ENCODE measurements at regions not wholly inside any gene's neighbourhood (a gene's known extent, or its start where the extent isn't known, plus 50 kb on each side); places are given as distances from the start of the nearest gene placed in this dataset.

DNA sequence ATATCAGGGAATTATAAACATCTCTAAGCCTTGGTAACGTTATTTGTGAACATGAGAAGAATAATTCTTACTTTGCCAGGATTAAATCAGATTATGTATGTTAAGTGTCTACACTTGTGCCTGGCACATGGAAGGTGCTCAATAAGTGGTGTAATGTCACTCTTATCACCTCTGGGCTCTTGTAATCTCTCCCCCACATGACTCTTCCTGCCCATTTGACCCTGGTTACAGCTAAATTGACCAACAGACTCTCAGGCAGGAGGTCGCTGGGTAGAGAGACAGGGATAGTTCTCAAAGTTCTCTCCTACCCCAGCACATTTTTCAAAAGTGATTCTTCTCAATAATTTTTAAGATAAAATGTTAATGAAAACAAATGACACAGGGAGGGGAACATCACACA lies 137.8 kb upstream of the FRMD6 start:
- TF ChIP-seq YY1 (IDR thresholded peaks at IDR 0.05; ENCODE audit: insufficient read depth, insufficient read length) = no peak
- no peak for TF ChIP-seq ZNF274 (IDR thresholded peaks at IDR 0.05; ENCODE audit: low read depth, low read length)
